Calu3 (cell line): ENCODE measurements at regions not wholly inside any gene's neighbourhood (a gene's known extent, or its start where the extent isn't known, plus 50 kb on each side); places are given as distances from the start of the nearest gene placed in this dataset.
"Not testable (repeated sequence)": the region's sequence is repeated elsewhere in the genome, so short reads cannot be mapped to it uniquely, and the experiment has no call there.

Experiments
- BruUV-seq: library from RNA; stranded (reverse); fragments of 400-500 nt; replicated peaks from 2 replicates; lab custom pipeline; 2021; lab: Mats Ljungman, UMichigan
- CTCF ChIA-PET: fragments of 300-600 bp; sonication (Branson Sonifier 250); formaldehyde crosslinking; loops from one replicate; lab custom pipeline; 2022; ENCODE audit warnings: antibody characterized with exemption; lab: Charles Lee
- DNase-seq: peaks from one replicate; pipeline ENCODE4 v3.0.0; 2022
- H3K27ac Mint-ChIP-seq: one replicate; pipeline ENCODE4 v1.8.0; 2022; ENCODE audit warnings: mixed read lengths; ENCODE audit not compliant: unreplicated experiment
- H3K27me3 Mint-ChIP-seq: one replicate; pipeline ENCODE4 v1.8.0; 2022; ENCODE audit warnings: mixed read lengths; ENCODE audit not compliant: unreplicated experiment
- H3K36me3 Mint-ChIP-seq: one replicate; pipeline ENCODE4 v1.8.0; 2022; ENCODE audit warnings: mild to moderate bottlenecking, moderate library complexity, mixed read lengths; ENCODE audit not compliant: insufficient read depth, unreplicated experiment
- H3K4me1 Mint-ChIP-seq: one replicate; pipeline ENCODE4 v1.8.0; 2022; ENCODE audit warnings: mild to moderate bottlenecking, low read depth, mixed read lengths; ENCODE audit not compliant: unreplicated experiment
- H3K4me3 Mint-ChIP-seq: one replicate; pipeline ENCODE4 v1.8.0; 2022; ENCODE audit warnings: mild to moderate bottlenecking, low read depth, moderate library complexity, mixed read lengths; ENCODE audit not compliant: unreplicated experiment
- H3K9me3 Mint-ChIP-seq: one replicate; pipeline ENCODE4 v1.8.0; 2022; ENCODE audit warnings: low read depth, mixed read lengths; ENCODE audit not compliant: unreplicated experiment
- CTCF ChIP-seq: fragments of 200-600 bp; IDR thresholded peaks from one replicate; pipeline ENCODE4 v1.8.0; 2022; ENCODE audit warnings: antibody characterized with exemption; ENCODE audit not compliant: unreplicated experiment
- intact Hi-C: fragments of 100-400 bp; cut with micrococcal nuclease; formaldehyde crosslinking; loops from one replicate; pipeline ENCODE4 v1.10.0; 2022; ENCODE audit not compliant: unreplicated experiment

GRCh38 chr9:42442680-42443079, 259.2 kb downstream of the SPATA31A6 start:
- H3K27me3 Mint-ChIP-seq, BruUV-seq, H3K9me3 Mint-ChIP-seq, H3K27ac Mint-ChIP-seq, H3K4me1 Mint-ChIP-seq, DNase-seq, H3K36me3 Mint-ChIP-seq, H3K4me3 Mint-ChIP-seq, intact Hi-C loops, CTCF ChIA-PET: not testable (repeated sequence)

- intact Hi-C loops, H3K27ac Mint-ChIP-seq, BruUV-seq: not testable (repeated sequence)
Observed at GRCh38 chr9:42443414-42443813, 260.0 kb downstream of the SPATA31A6 start.

GRCh38 chr9:42461436-42461835, 278.0 kb downstream of the SPATA31A6 start:
- H3K4me3 Mint-ChIP-seq, BruUV-seq, H3K27me3 Mint-ChIP-seq, CTCF ChIA-PET, H3K36me3 Mint-ChIP-seq, H3K27ac Mint-ChIP-seq, DNase-seq, H3K9me3 Mint-ChIP-seq, intact Hi-C loops: not testable (repeated sequence)
- peaks cover 11% of the 10 kb centered on the region for H3K4me1 Mint-ChIP-seq

More at GRCh38 chr9:42443414-42443813, 260.0 kb downstream of the SPATA31A6 start:
- H3K9me3 Mint-ChIP-seq, H3K27me3 Mint-ChIP-seq, H3K4me3 Mint-ChIP-seq, CTCF ChIA-PET, DNase-seq, H3K4me1 Mint-ChIP-seq, H3K36me3 Mint-ChIP-seq: not testable (repeated sequence)

- intact Hi-C loops, H3K27me3 Mint-ChIP-seq, BruUV-seq, DNase-seq, H3K9me3 Mint-ChIP-seq, CTCF ChIA-PET, H3K27ac Mint-ChIP-seq, H3K36me3 Mint-ChIP-seq, H3K4me3 Mint-ChIP-seq: not testable (repeated sequence)
- peaks cover 11% of the 10 kb centered on the region for H3K4me1 Mint-ChIP-seq
Observed at GRCh38 chr9:42461863-42462262, 278.4 kb downstream of the SPATA31A6 start.

GRCh38 chr9:42463981-42464380, 280.5 kb downstream of the SPATA31A6 start:
- intact Hi-C loops, DNase-seq, H3K9me3 Mint-ChIP-seq, BruUV-seq, H3K4me3 Mint-ChIP-seq, H3K36me3 Mint-ChIP-seq, CTCF ChIA-PET, H3K27me3 Mint-ChIP-seq, H3K27ac Mint-ChIP-seq: not testable (repeated sequence)
- H3K4me1 Mint-ChIP-seq, result peaks cover 11% of the 10 kb centered on the region

GRCh38 chr9:42470577-42470976, 287.1 kb downstream of the SPATA31A6 start:
- H3K4me1 Mint-ChIP-seq, H3K9me3 Mint-ChIP-seq, H3K36me3 Mint-ChIP-seq, H3K27me3 Mint-ChIP-seq, CTCF ChIA-PET, H3K27ac Mint-ChIP-seq, H3K4me3 Mint-ChIP-seq, BruUV-seq, intact Hi-C loops: not testable (repeated sequence)
- DNase-seq, result peak; percentile 11
- TF ChIP-seq CTCF, result peak; percentile 40

GRCh38 chr9:42490989-42491388, 307.5 kb downstream of the SPATA31A6 start:
- CTCF ChIA-PET, H3K27me3 Mint-ChIP-seq, DNase-seq, H3K36me3 Mint-ChIP-seq, H3K9me3 Mint-ChIP-seq, H3K4me3 Mint-ChIP-seq, H3K27ac Mint-ChIP-seq, H3K4me1 Mint-ChIP-seq, BruUV-seq, intact Hi-C loops: not testable (repeated sequence)

GRCh38 chr9:42502620-42503264, 319.3 kb downstream of the SPATA31A6 start:
- H3K36me3 Mint-ChIP-seq, H3K27ac Mint-ChIP-seq, H3K27me3 Mint-ChIP-seq, H3K4me3 Mint-ChIP-seq, CTCF ChIA-PET, intact Hi-C loops, DNase-seq, BruUV-seq, H3K9me3 Mint-ChIP-seq, H3K4me1 Mint-ChIP-seq: not testable (repeated sequence)

- H3K36me3 Mint-ChIP-seq, H3K9me3 Mint-ChIP-seq, H3K27me3 Mint-ChIP-seq, H3K4me1 Mint-ChIP-seq, CTCF ChIA-PET, BruUV-seq, intact Hi-C loops, H3K27ac Mint-ChIP-seq, H3K4me3 Mint-ChIP-seq, DNase-seq: not testable (repeated sequence)
Observed at GRCh38 chr9:42508111-42508510, 324.7 kb downstream of the SPATA31A6 start.
